ENCODE measurements at regions not wholly inside any gene's neighbourhood (a gene's known extent, or its start where the extent isn't known, plus 50 kb on each side); places are given as distances from the start of the nearest gene placed in this dataset.

GRCh38 chr5:173689171-173689736 lies 72.8 kb upstream of the BOD1 start (continued):
- TF ChIP-seq RBM22 (optimal IDR thresholded peaks at IDR 0.05; ENCODE audit: low read length) (no peak), KDM5A (IDR thresholded peaks at IDR 0.05; ENCODE audit: borderline replicate concordance, low read length) (no peak), ZNF432 (CRISPR knock-in tag; IDR thresholded peaks at IDR 0.05; ENCODE audit: borderline replicate concordance) (no peak), MNT (IDR thresholded peaks at IDR 0.05) (no peak), RFX5 (IDR thresholded peaks at IDR 0.05; ENCODE audit: low read depth, low read length) (no peak), ZFY (CRISPR knock-in tag; IDR thresholded peaks at IDR 0.05) (no peak; the same call in 1 of the 2 replicates), HMG20A (CRISPR knock-in tag; IDR thresholded peaks at IDR 0.05; ENCODE audit: borderline replicate concordance) (peak; percentile 50; the same call in 1 of the 2 replicates), PATZ1 (CRISPR knock-in tag; IDR thresholded peaks at IDR 0.05) (no peak), RBFOX2 (IDR thresholded peaks at IDR 0.05; ENCODE audit: low read depth, low read length) (no peak), KLF15 (CRISPR knock-in tag; IDR thresholded peaks at IDR 0.05; ENCODE audit: borderline replicate concordance) (no peak), RFXAP (CRISPR knock-in tag; IDR thresholded peaks at IDR 0.05; ENCODE audit: borderline replicate concordance) (no peak), ZSCAN22 (CRISPR knock-in tag; IDR thresholded peaks at IDR 0.05) (no peak), POLR2A (IDR thresholded peaks at IDR 0.05; ENCODE audit: insufficient read depth in 1 of 2, low read depth in 2 of 2, low read length in 2 of 2) (peak; percentile 25 to 64; a peak in 2 of 4 replicates), RFX3 (CRISPR knock-in tag; IDR thresholded peaks at IDR 0.05) (no peak), ZNF33B (CRISPR knock-in tag; IDR thresholded peaks at IDR 0.05) (no peak), SCMH1 (CRISPR knock-in tag; IDR thresholded peaks at IDR 0.05; ENCODE audit: borderline replicate concordance) (no peak), ISX (CRISPR knock-in tag; conservative IDR thresholded peaks at IDR 0.05) (no peak), SIN3B (IDR thresholded peaks at IDR 0.05; ENCODE audit: low read length) (no peak), ZNF782 (CRISPR knock-in tag; IDR thresholded peaks at IDR 0.05; ENCODE audit: borderline replicate concordance) (no peak), ZBTB44 (CRISPR knock-in tag; IDR thresholded peaks at IDR 0.05) (no peak), ZNF275 (CRISPR knock-in tag; IDR thresholded peaks at IDR 0.05; ENCODE audit: borderline replicate concordance) (no peak), REL (CRISPR knock-in tag; conservative IDR thresholded peaks at IDR 0.05) (no peak), STAG1 (CRISPR knock-in tag; IDR thresholded peaks at IDR 0.05) (no peak), IRF9 (CRISPR knock-in tag; IDR thresholded peaks at IDR 0.05; ENCODE audit: borderline replicate concordance) (no peak), DDIT3 (CRISPR knock-in tag; IDR thresholded peaks at IDR 0.05) (no peak)

Data from HepG2 (cell line).